HCT116 (cell line): ENCODE measurements at regions not wholly inside any gene's neighbourhood (a gene's known extent, or its start where the extent isn't known, plus 50 kb on each side); places are given as distances from the start of the nearest gene placed in this dataset.

Experiments
- POLR2A ChIP-seq: IDR thresholded peaks from 2 replicates; pipeline ENCODE4 v1.7.0; 2011; ENCODE audit warnings: borderline replicate concordance; ENCODE audit not compliant: insufficient read depth, insufficient read length; ENCODE audit errors: extremely low read depth
- ZNF274 ChIP-seq: fragments of 200-500 bp; sonication (Bioruptor generic); IDR thresholded peaks from 2 replicates; pipeline ENCODE4 v1.6.1; 2014; ENCODE audit warnings: mild to moderate bottlenecking, low read depth, low read length, inconsistent platforms
- TF ChIP-seq, protein P1 (sequence below): IDR thresholded peaks from 2 replicates; pipeline ENCODE4 v1.6.1; 2011; ENCODE audit warnings: mild to moderate bottlenecking, low read length, moderate library complexity; ENCODE audit not compliant: insufficient replicate concordance; ENCODE audit errors: extremely low read depth
- TF ChIP-seq, protein P2 (sequence below), 3 experiments: fragments of 200-600 bp in 1 of 3; sonication (generic) in 1 of 3; IDR thresholded peaks in 2 of 3; conservative IDR thresholded peaks in 1 of 3; 2 replicates each; pipeline ENCODE4 v1.5.1; 2012 to 2017; ENCODE audit warnings: low read depth in 2 of 3, low read length in 2 of 3, antibody characterized with exemption in 1 of 3, borderline replicate concordance in 1 of 3, control low read depth in 1 of 3, mild to moderate bottlenecking in 1 of 3, mixed read lengths in 1 of 3, mixed run types in 1 of 3, moderate library complexity in 1 of 3; ENCODE audit not compliant: insufficient read depth in 1 of 3
- TF ChIP-seq, protein P3 (sequence below): IDR thresholded peaks from 2 replicates; pipeline ENCODE4 v1.6.1; 2012; ENCODE audit warnings: low read depth

DNA sequence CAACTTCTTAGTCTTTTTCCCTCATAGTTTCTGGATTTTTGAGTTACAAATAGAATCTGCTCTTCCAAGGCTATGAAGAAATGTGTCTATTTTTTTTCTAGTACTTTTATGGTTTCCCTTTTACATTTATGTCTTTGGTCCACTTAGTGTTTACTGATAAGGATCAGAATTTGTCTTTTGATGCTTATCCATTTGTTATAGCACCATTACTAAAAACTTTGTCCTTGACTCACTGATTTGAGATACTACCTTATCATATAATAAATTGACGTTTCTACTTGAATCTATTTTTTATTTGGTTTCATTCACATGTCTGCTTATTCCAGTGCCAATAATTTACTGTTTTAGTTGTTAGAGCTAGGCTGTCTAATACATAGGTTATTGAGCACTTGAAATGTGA, 161.1 kb upstream of the DPYD start:
- TF ChIP-seq, protein P1, sequence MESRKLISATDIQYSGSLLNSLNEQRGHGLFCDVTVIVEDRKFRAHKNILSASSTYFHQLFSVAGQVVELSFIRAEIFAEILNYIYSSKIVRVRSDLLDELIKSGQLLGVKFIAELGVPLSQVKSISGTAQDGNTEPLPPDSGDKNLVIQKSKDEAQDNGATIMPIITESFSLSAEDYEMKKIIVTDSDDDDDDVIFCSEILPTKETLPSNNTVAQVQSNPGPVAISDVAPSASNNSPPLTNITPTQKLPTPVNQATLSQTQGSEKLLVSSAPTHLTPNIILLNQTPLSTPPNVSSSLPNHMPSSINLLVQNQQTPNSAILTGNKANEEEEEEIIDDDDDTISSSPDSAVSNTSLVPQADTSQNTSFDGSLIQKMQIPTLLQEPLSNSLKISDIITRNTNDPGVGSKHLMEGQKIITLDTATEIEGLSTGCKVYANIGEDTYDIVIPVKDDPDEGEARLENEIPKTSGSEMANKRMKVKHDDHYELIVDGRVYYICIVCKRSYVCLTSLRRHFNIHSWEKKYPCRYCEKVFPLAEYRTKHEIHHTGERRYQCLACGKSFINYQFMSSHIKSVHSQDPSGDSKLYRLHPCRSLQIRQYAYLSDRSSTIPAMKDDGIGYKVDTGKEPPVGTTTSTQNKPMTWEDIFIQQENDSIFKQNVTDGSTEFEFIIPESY, result no peak
- TF ChIP-seq POLR2A (no peak), ZNF274 (no peak)
- TF ChIP-seq, protein P2, sequence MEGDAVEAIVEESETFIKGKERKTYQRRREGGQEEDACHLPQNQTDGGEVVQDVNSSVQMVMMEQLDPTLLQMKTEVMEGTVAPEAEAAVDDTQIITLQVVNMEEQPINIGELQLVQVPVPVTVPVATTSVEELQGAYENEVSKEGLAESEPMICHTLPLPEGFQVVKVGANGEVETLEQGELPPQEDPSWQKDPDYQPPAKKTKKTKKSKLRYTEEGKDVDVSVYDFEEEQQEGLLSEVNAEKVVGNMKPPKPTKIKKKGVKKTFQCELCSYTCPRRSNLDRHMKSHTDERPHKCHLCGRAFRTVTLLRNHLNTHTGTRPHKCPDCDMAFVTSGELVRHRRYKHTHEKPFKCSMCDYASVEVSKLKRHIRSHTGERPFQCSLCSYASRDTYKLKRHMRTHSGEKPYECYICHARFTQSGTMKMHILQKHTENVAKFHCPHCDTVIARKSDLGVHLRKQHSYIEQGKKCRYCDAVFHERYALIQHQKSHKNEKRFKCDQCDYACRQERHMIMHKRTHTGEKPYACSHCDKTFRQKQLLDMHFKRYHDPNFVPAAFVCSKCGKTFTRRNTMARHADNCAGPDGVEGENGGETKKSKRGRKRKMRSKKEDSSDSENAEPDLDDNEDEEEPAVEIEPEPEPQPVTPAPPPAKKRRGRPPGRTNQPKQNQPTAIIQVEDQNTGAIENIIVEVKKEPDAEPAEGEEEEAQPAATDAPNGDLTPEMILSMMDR (IDR thresholded peaks at IDR 0.05 in 2 of 3, conservative IDR thresholded peaks at IDR 0.05 in 1 of 3; ENCODE audit: borderline replicate concordance in 1 of 3, insufficient read depth in 1 of 3, low read depth in 2 of 3, low read length in 2 of 3), result no peak
- TF ChIP-seq, protein P3, sequence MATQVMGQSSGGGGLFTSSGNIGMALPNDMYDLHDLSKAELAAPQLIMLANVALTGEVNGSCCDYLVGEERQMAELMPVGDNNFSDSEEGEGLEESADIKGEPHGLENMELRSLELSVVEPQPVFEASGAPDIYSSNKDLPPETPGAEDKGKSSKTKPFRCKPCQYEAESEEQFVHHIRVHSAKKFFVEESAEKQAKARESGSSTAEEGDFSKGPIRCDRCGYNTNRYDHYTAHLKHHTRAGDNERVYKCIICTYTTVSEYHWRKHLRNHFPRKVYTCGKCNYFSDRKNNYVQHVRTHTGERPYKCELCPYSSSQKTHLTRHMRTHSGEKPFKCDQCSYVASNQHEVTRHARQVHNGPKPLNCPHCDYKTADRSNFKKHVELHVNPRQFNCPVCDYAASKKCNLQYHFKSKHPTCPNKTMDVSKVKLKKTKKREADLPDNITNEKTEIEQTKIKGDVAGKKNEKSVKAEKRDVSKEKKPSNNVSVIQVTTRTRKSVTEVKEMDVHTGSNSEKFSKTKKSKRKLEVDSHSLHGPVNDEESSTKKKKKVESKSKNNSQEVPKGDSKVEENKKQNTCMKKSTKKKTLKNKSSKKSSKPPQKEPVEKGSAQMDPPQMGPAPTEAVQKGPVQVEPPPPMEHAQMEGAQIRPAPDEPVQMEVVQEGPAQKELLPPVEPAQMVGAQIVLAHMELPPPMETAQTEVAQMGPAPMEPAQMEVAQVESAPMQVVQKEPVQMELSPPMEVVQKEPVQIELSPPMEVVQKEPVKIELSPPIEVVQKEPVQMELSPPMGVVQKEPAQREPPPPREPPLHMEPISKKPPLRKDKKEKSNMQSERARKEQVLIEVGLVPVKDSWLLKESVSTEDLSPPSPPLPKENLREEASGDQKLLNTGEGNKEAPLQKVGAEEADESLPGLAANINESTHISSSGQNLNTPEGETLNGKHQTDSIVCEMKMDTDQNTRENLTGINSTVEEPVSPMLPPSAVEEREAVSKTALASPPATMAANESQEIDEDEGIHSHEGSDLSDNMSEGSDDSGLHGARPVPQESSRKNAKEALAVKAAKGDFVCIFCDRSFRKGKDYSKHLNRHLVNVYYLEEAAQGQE, result no peak
